SK-N-MC (cell line): ENCODE measurements at regions not wholly inside any gene's neighbourhood (a gene's known extent, or its start where the extent isn't known, plus 50 kb on each side); places are given as distances from the start of the nearest gene placed in this dataset.

ENCODE experiments used
- EZH2 ChIP-seq: fragments of 200-600 bp; sonication (generic); IDR thresholded peaks from one replicate; pipeline ENCODE4 v1.6.1; 2017; ENCODE audit warnings: antibody characterized with exemption
- POLR2AphosphoS5 ChIP-seq: IDR thresholded peaks from 2 replicates; pipeline ENCODE4 v1.6.1; 2012; ENCODE audit warnings: mild to moderate bottlenecking, low read depth, low read length, borderline replicate concordance

- TF ChIP-seq POLR2AphosphoS5 (no peak), EZH2 (no peak)
Measured at GRCh38 chr11:103659743-103660142, 376.7 kb upstream of the DDI1 start.
